GM21515 (cell line): ENCODE measurements at regions not wholly inside any gene's neighbourhood (a gene's known extent, or its start where the extent isn't known, plus 50 kb on each side); places are given as distances from the start of the nearest gene placed in this dataset.
"Not testable (repeated sequence)": the region's sequence is repeated elsewhere in the genome, so short reads cannot be mapped to it uniquely, and the experiment has no call there.

Experiments
- ATAC-seq: cut with Tn5 transposase; IDR thresholded peaks from one replicate; pipeline ENCODE4 v1.9.1; 2021; ENCODE audit not compliant: unreplicated experiment

DNA sequence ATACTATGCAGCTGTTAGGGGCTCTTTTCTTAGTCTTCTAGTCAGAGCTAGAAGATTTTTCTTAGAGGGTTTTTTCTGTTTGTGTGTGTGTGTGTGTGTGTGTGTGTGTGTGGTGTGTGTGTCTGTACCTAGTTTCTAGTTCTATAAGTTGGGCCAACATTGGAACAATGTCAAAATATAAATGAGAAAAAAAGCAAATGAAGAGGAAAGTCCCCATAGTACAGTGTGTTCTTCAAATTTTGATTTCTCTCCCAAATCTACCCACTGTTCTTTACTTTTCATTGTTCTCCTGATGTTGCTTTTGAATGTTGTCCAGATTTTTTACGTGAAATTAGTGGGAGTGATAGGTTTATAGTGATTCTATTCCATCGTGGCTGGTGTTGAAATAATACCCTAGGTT lies 2153.4 kb upstream of the RAG2 start:
- ATAC-seq = no peak

DNA sequence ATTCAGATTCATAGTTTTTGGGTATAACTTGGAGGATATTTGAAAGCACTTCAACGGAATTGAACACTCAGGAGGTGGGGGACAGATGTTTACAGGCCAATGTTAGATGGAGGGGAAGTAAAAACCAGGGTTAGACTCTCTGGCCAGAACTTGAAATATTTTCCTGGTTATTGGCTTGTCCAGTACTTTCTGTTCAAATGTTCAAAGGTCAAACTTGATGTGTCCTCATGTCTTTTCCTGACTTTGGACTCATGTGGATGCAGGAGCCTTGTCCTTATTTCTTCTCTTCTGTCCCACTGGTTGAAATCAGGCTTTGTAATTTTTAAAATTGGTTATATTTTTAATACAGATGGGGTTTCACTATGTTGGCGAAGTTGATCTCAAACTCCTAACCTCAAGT lies 2148.5 kb upstream of the RAG2 start:
- ATAC-seq = not testable (repeated sequence)

- ATAC-seq = no peak
These were observed 2125.3 kb upstream of the RAG2 start for GRCh38 chr11:38723361-38723760.

DNA sequence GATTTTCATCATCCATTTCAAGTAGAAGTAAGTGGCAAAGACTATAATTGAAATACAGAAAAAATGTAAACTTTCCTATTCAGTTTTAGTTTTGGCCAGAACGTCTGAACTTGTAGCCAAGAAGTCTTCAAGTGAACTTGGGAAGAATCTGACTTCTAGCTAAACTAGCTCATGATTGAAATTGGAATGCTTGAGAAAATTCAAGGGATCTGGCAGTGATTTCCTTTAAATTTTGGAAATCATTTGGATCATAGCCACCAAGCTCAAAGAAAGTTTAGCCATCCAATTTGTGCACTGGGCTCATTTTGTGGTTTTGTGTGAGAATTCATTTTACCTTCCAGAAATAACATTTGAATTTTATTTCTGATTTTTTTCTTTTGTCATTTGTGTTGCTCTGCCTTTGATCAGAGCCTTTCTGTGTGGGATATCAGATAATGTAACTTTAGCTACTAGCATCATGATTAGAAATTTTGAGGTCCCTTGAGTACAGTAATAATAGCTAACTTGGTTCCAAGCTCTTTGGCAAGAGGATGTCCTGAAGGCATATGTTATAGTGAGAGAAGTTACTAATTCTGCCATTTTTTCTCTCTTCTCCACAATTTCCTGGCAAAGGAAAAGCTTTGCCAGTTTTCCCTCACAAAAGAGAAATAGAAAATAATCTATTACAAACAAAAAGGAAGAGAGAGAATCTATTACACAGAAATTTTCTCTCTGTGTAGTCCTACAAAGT lies 2123.7 kb upstream of the RAG2 start:
- no peak for ATAC-seq

DNA sequence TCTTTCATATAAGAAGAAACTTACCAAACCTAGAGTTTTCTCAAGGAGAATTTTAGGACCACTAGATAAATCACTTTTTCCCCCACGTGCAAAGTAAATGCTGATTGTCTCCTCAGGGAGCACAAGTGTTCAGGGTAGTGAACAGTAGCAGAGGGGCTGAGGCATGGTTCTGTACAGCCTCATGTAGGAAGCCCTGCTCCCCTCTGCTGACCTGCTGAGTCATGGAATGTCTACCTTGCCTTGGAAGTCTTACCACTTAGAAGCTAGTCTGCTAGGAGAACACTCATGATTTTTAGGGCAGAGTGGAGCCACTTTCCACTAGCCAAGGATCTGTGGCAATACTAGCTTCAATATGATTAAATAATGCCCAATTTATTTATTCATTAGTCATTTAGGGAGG lies 2120.6 kb upstream of the RAG2 start:
- no peak for ATAC-seq

GRCh38 chr11:38718049-38718448 lies 2120.0 kb upstream of the RAG2 start:
- ATAC-seq = no peak

DNA sequence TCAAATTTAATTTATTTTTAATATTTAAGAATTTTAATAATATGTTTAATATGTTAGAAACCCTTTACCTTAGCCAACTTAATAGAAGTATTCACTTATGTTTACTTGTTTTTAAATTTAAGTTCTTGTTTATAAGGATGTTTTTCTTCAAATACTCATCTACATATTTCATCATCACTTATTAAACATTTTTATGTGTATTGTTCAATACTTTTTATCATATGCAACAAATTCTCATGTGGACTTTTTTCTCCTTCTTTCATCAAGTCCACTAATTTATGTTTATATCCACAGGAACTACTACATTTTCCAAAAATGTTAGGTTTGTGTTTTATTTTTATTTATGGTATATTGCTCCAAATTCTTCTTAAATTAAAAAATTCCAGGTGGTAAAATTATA lies 2113.1 kb upstream of the RAG2 start:
- ATAC-seq = no peak

DNA sequence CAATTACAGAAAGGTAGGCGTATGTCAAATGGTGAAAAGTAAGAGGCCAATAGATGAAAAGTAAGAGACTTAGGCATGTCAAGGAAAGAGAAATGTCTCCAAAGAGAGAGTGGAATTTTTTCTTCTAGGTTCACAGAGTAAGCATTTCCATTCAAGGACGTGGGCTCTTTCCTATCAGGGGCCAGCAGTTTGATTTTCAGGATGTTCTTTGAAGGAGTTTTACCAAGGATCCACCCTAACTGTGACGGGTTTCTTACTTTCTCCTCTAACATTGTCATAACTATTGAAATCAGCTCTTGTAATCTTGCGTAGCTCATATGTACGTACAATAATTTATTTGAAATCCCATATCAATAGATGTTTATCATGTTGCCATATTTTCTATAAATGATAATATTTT lies 2112.2 kb upstream of the RAG2 start:
- no peak for ATAC-seq

DNA sequence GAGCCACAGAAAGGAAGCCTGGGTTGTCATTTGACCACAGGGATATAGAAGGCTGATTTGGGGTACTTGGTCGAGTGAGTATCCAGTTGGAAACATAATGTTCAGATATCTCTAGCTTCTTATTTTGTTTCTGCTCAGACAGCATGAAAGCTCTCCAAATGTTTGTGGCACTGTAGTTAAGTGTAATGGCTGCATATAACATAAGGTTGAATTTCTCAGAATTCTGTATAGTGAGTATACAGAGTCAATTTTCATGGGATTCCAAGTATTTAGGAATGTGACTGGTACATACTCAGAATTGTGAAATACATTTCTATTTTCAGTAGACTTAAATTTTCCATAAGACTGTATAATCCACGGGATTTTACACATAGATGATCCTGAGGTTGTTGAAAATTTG lies 2102.1 kb upstream of the RAG2 start:
- ATAC-seq = no peak

DNA sequence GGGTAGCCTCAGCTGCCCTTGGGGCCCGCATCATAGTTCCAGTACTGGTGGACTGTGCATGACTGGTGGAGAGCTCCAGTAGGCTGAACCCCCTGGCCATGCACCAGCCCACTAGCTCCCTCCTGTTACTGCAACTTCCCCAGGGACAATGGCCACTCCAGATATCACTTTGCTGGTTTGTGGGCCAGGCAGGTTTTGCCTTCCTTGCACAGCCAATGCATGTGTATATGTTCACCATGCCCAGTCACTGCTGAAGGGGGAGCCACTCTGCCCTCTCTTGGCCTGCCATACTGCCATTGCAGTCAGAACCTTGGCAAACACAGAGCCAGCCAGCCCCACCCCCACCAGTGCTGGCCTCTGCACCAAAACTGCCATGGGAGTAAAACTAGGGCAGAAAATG lies 2095.3 kb upstream of the RAG2 start:
- no peak for ATAC-seq

DNA sequence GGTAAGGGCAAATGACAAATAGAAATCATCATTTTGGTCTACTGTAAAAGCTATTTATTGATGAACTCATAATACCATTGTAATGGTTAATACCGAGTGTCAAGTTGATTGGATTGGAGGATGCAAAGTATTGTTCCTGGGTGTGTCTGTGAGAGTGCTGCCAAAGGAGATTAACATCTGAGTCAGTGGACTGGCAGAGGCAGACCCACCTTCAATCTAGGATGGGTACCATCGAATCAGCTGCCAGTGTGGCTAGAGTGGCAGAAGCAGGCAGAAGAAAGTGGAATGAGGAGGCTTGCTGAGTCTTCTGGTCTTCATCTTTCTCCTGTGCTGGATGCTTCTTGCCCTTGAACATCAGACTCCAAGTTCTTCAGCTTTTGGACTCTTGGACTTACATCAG lies 2092.2 kb upstream of the RAG2 start:
- not testable (repeated sequence) for ATAC-seq

GRCh38 chr11:38687008-38687407 lies 2089.0 kb upstream of the RAG2 start:
- no peak for ATAC-seq

- no peak for ATAC-seq
These were observed 2085.4 kb upstream of the RAG2 start for GRCh38 chr11:38683484-38683883.

- no peak for ATAC-seq
These were observed 2082.7 kb upstream of the RAG2 start for GRCh38 chr11:38680746-38681145.

DNA sequence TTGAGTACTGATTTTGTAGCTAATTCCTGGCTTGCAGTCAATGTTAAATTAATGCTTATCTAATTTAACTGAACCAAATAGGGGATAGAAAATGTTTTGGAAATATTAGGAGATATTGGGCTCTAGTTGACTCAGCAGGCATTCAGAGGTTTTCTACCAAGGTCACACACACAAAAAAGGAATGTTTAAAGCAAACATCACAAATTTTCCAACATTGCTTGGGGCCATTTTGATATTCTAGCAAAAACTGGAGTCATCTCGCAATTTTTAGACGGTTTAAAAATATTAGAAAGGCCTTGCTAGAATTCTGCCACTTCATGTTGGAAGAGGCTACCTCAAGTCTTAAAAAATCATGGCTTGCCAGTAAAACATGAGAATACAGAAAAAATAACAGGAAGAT lies 2082.1 kb upstream of the RAG2 start:
- ATAC-seq = no peak

- ATAC-seq = no peak
These were observed 2074.4 kb upstream of the RAG2 start for GRCh38 chr11:38672445-38672844.

DNA sequence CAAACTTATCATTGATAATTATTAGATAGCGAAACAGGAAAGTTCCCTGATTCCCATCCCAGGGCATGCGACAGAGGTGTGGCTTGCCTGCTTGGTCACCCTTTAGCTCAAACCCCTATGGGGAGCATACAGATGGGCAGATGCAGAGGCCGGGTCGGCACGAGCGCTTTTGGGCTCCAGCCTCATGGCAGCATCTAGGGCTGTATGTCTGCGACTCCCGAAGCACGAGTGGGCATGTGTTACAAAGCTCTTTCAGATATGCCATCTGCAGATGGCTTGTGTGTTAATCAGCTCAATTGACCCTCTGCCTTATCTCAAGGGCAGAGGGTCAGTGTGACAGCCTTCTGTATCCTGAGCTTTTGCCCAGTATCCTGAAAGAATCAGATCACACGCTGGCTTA lies 2069.3 kb upstream of the RAG2 start:
- no peak for ATAC-seq

GRCh38 chr11:38648604-38649003 lies 2050.6 kb upstream of the RAG2 start:
- ATAC-seq = no peak

GRCh38 chr11:38646382-38646781 lies 2048.3 kb upstream of the RAG2 start:
- ATAC-seq = no peak

- no peak for ATAC-seq
These were observed 2042.8 kb upstream of the RAG2 start for GRCh38 chr11:38640854-38641253.

- no peak for ATAC-seq
These were observed 2014.7 kb upstream of the RAG2 start for GRCh38 chr11:38612701-38613100.

GRCh38 chr11:38601371-38601770 lies 2003.3 kb upstream of the RAG2 start:
- not testable (repeated sequence) for ATAC-seq

- ATAC-seq = no peak
These were observed 2000.4 kb upstream of the RAG2 start for GRCh38 chr11:38598418-38598817.
